ENCODE measurements at regions not wholly inside any gene's neighbourhood (a gene's known extent, or its start where the extent isn't known, plus 50 kb on each side); places are given as distances from the start of the nearest gene placed in this dataset.

GRCh38 chr4:181564625-181565024 is 678.6 kb upstream of the TENM3 start:
- no peak for DNase-seq (ENCODE audit: low read depth)

GRCh38 chr4:181566490-181566889 is 676.7 kb upstream of the TENM3 start:
- no peak for DNase-seq (ENCODE audit: low read depth)

- no peak for DNase-seq (ENCODE audit: low read depth)
Observed at GRCh38 chr4:181569553-181569952, 673.6 kb upstream of the TENM3 start.

GRCh38 chr4:181578911-181579310 is 664.3 kb upstream of the TENM3 start:
- no peak for DNase-seq (ENCODE audit: low read depth)

GRCh38 chr4:181579486-181579885 is 663.7 kb upstream of the TENM3 start:
- DNase-seq (ENCODE audit: low read depth) = no peak

- DNase-seq (ENCODE audit: low read depth) = no peak
Observed at GRCh38 chr4:181581983-181582382, 661.2 kb upstream of the TENM3 start.

GRCh38 chr4:181582595-181582994 is 660.6 kb upstream of the TENM3 start:
- no peak for DNase-seq (ENCODE audit: low read depth)

GRCh38 chr4:181588733-181589302 is 654.4 kb upstream of the TENM3 start:
- DNase-seq (ENCODE audit: low read depth) = no peak

- no peak for DNase-seq (ENCODE audit: low read depth)
Observed at GRCh38 chr4:181592221-181592745, 650.9 kb upstream of the TENM3 start.

GRCh38 chr4:181593703-181594102 is 649.5 kb upstream of the TENM3 start:
- no peak for DNase-seq (ENCODE audit: low read depth)

GRCh38 chr4:181594188-181594587 is 649.0 kb upstream of the TENM3 start:
- DNase-seq (ENCODE audit: low read depth) = no peak

GRCh38 chr4:181595716-181596115 is 647.5 kb upstream of the TENM3 start:
- DNase-seq (ENCODE audit: low read depth) = no peak

GRCh38 chr4:181597766-181598165 is 645.4 kb upstream of the TENM3 start:
- DNase-seq (ENCODE audit: low read depth) = no peak

GRCh38 chr4:181599134-181599533 is 644.1 kb upstream of the TENM3 start:
- no peak for DNase-seq (ENCODE audit: low read depth)

- DNase-seq (ENCODE audit: low read depth) = no peak
Observed at GRCh38 chr4:181601103-181601502, 642.1 kb upstream of the TENM3 start.

- DNase-seq (ENCODE audit: low read depth) = no peak
Observed at GRCh38 chr4:181604546-181604945, 638.7 kb upstream of the TENM3 start.

- no peak for DNase-seq (ENCODE audit: low read depth)
Observed at GRCh38 chr4:181606300-181606699, 636.9 kb upstream of the TENM3 start.

- no peak for DNase-seq (ENCODE audit: low read depth)
Observed at GRCh38 chr4:181608181-181608580, 635.0 kb upstream of the TENM3 start.

GRCh38 chr4:181611033-181611711 is 632.0 kb upstream of the TENM3 start:
- DNase-seq (ENCODE audit: low read depth) = no peak

- no peak for DNase-seq (ENCODE audit: low read depth)
Observed at GRCh38 chr4:181611946-181612600, 631.1 kb upstream of the TENM3 start.

GRCh38 chr4:181613200-181613599 is 630.0 kb upstream of the TENM3 start:
- no peak for DNase-seq (ENCODE audit: low read depth)

- no peak for DNase-seq (ENCODE audit: low read depth)
Observed at GRCh38 chr4:181618038-181618618, 625.1 kb upstream of the TENM3 start.

GRCh38 chr4:181618896-181619295 is 624.3 kb upstream of the TENM3 start:
- no peak for DNase-seq (ENCODE audit: low read depth)
